ENCODE measurements at regions not wholly inside any gene's neighbourhood (a gene's known extent, or its start where the extent isn't known, plus 50 kb on each side); places are given as distances from the start of the nearest gene placed in this dataset.

- TF ChIP-seq MAX (IDR thresholded peaks at IDR 0.05; ENCODE audit: insufficient read depth, insufficient read length) (no peak), CTCF (IDR thresholded peaks at IDR 0.05; ENCODE audit: extremely low read depth in 1 of 2, insufficient read depth in 1 of 2, low read depth in 1 of 2, low read length in 2 of 2) (no peak)
These were observed 306.0 kb upstream of the SHH start for GRCh38 chr7:156118248-156118645.
